GM18499 (cell line): ENCODE measurements at regions not wholly inside any gene's neighbourhood (a gene's known extent, or its start where the extent isn't known, plus 50 kb on each side); places are given as distances from the start of the nearest gene placed in this dataset.

Experiments
- ATAC-seq: cut with Tn5 transposase; IDR thresholded peaks from one replicate; pipeline ENCODE4 v1.9.1; 2021; ENCODE audit warnings: moderate number of reproducible peaks; ENCODE audit not compliant: insufficient read depth, unreplicated experiment

- ATAC-seq, result no peak
These were observed 242.1 kb downstream of the SOD2 start for GRCh38 chr6:159450815-159451465.

DNA sequence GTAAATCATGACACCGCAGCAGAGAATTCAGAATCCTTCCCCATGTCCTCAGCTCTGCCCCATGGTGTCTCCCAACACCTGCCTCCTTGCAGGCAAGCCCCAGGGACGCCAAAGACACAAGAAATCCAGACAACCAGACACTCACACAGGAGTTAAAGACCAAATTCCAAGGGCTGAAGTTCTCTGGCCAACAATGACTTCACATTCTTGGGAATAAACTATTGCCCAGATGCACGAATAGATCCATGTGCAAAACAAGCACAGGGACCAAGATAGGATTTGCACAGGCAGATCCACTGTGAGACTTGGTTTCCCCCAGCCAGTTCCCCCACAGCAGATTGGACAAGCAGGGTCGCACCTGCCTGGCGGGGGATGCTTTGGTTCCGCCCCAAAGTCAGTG, 246.7 kb downstream of the SOD2 start:
- ATAC-seq, result no peak

- no peak for ATAC-seq
These were observed 247.7 kb downstream of the SOD2 start for GRCh38 chr6:159445351-159445750.

DNA sequence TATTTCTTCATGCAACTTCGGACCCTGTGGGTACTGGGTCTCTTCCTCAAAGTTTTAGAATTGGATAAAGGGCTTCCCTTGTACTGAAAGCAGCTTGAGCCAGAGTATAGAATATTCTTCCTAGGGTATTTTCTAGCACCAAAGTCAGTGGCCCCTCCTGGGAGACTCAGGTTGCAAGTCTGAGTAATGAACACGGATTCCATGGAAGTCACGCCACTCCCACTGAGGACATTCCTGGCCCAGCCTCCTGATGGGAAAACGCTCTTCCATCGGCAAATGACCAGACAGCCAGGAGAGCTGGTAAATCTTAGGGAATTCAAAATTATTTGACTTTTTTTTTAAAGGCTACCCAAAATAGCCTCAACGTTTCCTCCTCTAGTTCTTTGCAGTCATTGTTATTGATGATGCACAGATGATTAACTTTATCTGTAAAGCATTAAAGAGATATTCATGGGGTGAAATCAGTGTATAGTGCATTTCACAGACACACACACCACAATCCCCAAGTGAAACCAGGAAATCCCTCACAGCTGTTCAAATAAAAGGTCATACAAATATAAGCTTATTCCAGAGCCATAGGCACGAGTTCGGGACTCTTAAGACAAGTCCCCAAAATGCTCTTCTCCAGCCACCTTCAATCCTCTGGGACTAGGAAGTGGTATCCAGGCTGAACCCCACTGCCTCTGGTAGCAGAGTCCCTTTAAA, 248.8 kb downstream of the SOD2 start:
- no peak for ATAC-seq

GRCh38 chr6:159443417-159443920, 249.6 kb downstream of the SOD2 start:
- ATAC-seq, result no peak

GRCh38 chr6:159441704-159441981, 251.4 kb downstream of the SOD2 start:
- ATAC-seq, result no peak

DNA sequence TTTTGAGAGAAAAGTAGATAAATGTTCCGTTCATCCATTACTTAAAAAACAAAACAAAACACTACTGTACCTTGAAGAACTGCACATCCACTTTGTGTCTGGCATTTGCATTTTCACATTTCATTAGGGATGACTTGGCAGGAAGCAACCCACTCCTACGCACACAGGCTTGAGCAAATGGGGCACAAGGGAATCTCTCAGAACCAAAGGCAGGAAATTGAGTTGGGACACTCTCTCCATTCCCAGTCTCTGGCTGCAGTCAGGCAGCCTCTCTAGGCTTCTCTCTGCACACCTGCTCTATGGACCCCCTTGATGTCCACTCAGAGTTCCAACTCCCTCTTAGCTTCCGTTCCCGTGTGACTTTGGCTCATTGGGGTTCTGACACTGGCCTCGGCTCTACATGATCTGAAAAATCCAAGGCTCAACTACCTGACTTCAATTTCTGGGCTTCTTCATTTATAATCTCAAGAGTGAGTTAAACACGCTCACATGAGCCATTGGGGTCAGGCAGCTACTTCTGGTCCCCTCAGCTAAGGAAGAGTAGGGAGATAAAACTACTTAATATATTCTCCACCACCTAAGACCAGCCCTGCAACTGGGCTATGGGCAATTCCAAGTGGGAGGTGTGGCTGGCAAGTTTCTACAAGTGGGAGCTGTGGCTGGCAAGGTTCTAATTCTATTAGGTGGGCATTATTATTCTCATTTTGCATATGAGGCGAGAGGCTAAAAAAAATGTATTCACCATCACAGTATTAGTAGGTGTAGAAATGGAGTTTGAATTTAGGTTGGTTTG, 251.9 kb downstream of the SOD2 start:
- ATAC-seq, result no peak

- no peak for ATAC-seq
These were observed 252.7 kb downstream of the SOD2 start for GRCh38 chr6:159440349-159440748.

DNA sequence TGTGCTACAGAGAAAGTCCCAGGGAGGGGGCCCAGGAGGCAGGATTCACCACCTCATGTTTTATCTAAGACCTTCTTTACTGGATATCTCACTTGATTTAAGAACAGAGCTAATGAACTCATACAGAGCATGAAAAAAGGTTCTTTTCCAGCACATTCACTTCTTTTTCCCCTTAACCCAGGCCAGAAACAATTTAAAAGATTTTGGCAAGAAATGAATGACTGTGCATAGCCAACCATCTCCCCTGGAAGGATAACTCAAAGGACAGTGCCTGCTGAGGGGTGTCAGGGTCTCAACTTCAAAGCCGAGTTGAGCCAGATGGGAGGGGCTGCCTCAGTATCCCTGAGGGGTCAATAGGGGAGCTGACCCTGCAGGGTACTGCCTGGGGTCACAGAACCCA, 253.4 kb downstream of the SOD2 start:
- no peak for ATAC-seq

DNA sequence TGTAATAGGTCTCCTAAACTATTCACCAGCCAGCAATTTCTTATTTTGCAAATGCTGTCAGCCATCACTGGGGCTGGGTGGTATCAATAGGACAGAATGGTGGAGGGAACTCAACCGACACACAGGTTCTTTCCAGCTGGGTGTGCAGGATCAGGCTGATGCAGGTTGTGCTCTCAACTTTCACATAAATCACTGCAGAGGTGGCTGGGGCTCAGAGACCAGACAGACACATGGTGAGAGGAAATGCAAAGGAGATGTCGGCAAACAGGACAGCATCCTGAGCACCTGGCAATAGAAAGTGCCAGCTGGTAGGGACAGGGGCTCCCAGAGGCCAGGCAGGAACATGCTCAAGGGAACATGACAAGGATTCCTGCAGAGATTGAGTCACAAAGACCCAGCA, 254.9 kb downstream of the SOD2 start:
- no peak for ATAC-seq

- ATAC-seq, result no peak
These were observed 256.5 kb downstream of the SOD2 start for GRCh38 chr6:159436581-159436980.

- ATAC-seq, result no peak
These were observed 257.3 kb downstream of the SOD2 start for GRCh38 chr6:159435701-159436100.

- ATAC-seq, result no peak
These were observed 258.6 kb downstream of the SOD2 start for GRCh38 chr6:159434410-159434809.

DNA sequence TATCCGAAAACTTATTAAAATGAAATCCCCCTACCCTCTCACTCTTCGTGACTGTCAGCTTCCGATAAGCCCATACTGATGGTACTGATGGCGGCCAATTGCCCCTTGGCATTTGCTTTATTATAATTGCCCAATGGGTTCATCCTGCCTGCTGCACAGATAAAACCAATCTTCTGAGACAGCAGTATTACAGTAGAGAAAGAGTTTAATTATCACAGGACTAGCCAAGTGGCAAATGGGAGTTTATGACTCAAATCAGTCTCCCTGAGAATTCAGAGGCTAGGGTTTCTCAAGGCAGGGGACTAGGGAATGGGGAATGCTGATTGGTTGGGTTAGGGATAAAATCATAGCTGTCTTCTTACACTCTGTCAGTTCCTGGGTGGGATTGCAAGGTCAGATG, 259.5 kb downstream of the SOD2 start:
- ATAC-seq, result no peak

- no peak for ATAC-seq
These were observed 261.3 kb downstream of the SOD2 start for GRCh38 chr6:159431750-159432149.

DNA sequence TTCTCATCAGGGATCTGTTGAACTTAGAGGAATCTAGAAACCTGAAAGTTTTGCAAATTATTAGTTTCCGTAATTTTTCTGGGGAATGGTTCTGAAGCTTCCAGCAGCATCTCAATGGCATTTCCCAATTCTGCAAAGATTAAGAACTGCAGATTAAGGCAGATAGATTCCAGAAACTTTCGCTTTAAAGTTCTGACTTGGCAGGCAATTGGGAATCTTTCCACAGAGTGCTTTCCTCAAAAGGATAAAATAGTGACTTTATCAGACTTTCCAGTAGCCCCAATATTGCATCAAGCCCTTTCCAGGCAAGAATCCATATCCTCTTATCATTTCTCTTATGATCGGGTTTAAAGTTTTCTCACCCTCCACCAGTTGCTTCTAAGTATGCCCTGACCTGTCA, 261.1 kb downstream of the FNDC1 start:
- ATAC-seq, result no peak

DNA sequence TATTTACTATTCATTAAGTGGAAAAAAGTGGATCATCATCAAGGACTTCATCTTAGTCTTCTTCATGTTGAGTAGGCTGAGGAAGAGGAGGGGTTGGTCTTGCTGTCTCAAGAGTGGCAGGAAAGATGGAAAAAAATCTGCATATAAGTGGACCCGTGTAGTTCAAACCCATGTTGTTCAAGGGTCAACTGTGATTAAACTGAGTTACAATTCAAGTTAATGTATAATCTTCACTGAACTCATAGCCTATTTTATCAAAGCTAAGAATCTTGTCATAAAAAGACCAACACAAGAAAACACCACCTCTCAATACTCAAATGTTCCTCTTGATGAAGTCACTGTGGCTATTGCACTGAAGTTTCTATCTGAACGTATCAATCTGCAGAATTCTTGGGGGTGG, 260.2 kb downstream of the FNDC1 start:
- no peak for ATAC-seq

DNA sequence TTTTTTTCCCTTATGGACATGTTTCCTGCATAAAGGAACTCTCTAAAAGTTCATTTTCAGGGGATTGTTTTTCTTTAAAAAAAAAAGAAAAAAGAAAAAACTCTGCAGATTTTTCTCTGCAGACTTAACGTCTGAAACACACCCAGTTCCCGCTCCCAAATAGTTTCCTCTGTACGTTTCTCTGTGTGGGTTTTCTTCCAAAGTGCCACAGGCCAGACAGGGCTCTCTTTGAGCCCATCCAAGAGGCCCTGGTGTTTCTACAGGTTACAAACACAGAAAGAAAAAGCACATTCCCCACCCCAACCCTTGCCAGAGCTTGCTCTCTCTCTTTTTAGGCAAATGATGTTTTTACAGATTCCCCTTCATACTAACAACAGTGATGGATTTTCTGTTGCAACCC, 258.6 kb downstream of the FNDC1 start:
- no peak for ATAC-seq

GRCh38 chr6:159427335-159427734, 258.1 kb downstream of the FNDC1 start:
- no peak for ATAC-seq

GRCh38 chr6:159425421-159425820, 256.2 kb downstream of the FNDC1 start:
- no peak for ATAC-seq
